Kasumi-1 (cell line): ENCODE measurements at regions not wholly inside any gene's neighbourhood (a gene's known extent, or its start where the extent isn't known, plus 50 kb on each side); places are given as distances from the start of the nearest gene placed in this dataset.
A peak's percentile ranks its signal among the peaks of the same experiment; 100 is the strongest.

ENCODE experiments used
- DNase-seq, 2 experiments: peaks; one replicate each; lab custom pipeline; 2025; lab: John Stamatoyannopoulos, UW

- DNase-seq: no peak
Observed at GRCh38 chr13:106173346-106173745, 362.1 kb downstream of the EFNB2 start.

- DNase-seq: no peak
Observed at GRCh38 chr13:106172176-106172905, 363.1 kb downstream of the EFNB2 start.

GRCh38 chr13:106163426-106163825 lies 372.0 kb downstream of the EFNB2 start:
- no peak for DNase-seq

GRCh38 chr13:106161146-106161545 lies 374.3 kb downstream of the EFNB2 start:
- DNase-seq: peak; percentile 14 to 30

DNA sequence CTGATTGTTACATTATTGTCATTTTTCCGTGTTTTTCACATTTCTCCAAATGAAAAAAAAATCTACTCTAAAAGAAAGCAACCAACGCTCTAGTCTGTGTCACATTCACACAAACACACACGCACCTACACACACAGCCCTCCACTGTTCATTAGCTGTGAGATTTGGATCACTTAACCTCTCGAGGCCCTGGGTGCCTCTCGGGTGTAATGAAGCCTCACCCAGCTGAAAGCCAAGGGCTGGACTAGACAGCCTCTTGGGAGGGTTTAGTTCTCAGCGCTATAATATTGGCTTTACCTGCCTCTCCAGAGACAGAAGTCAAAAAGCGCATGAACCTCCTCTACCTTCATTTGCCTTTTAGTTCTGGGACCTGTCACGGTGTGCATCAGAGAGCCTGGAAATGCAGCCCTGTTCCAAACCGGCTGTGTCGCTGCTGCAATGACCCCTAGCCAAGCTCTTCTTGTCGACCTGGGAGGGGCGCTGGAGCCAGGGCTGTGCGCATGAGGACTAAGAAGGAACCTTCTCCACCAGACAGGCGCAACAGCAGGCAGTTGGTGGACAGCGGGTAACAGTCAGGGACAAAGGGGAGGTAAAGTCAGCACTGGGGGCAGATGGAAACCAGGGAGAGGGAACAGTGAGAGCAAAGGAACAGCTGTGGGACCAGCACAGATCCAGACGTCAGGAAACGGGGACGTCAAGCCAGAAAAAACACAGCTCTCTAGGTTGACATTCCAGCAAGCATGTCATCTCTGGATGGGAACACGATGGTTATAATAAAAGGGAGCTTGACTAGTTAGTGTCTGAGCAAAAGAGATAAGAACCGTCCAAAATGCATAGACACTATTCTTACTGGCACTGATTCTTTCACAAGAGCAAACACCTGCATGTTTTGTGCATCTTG lies 375.9 kb downstream of the EFNB2 start:
- no peak for DNase-seq

GRCh38 chr13:106156468-106156867 lies 379.0 kb downstream of the EFNB2 start:
- no peak for DNase-seq

GRCh38 chr13:106155411-106155810 lies 380.1 kb downstream of the EFNB2 start:
- no peak for DNase-seq

- no peak for DNase-seq
Observed at GRCh38 chr13:106153876-106154275, 381.6 kb downstream of the EFNB2 start.

GRCh38 chr13:106153041-106153440 lies 382.4 kb downstream of the EFNB2 start:
- DNase-seq: no peak

- DNase-seq: no peak
Observed at GRCh38 chr13:106152047-106152446, 383.4 kb downstream of the EFNB2 start.

GRCh38 chr13:106151056-106151699 lies 384.3 kb downstream of the EFNB2 start:
- DNase-seq: no peak

GRCh38 chr13:106145997-106146864 lies 389.2 kb downstream of the EFNB2 start:
- DNase-seq: peak; percentile 54 to 56

GRCh38 chr13:106145070-106145469 lies 390.4 kb downstream of the EFNB2 start:
- DNase-seq: no peak

- DNase-seq: peak; percentile 15 to 26
Observed at GRCh38 chr13:106143930-106144709, 391.3 kb downstream of the EFNB2 start.

- DNase-seq: no peak
Observed at GRCh38 chr13:106143392-106143791, 392.1 kb downstream of the EFNB2 start.

DNA sequence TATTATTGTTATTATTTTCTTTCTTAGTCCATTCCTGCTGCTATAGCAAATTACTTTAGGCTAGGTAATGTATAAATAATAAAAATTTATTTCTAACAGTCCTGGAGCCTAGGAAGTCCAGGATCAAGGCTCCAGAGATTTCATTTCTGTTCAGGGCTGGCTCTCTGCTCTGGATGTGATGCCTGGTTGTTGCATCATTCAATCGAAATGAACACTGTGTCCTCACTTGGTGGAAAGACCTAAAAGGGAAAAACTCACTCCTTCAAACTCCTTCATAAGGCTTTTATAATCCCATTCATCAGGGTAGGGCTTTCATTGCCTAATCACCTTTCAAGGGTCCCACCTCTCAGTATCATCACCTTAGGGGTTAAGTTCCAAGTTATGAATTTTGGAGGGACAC lies 395.0 kb downstream of the EFNB2 start:
- DNase-seq: no peak

GRCh38 chr13:106139942-106140341 lies 395.5 kb downstream of the EFNB2 start:
- no peak for DNase-seq

DNA sequence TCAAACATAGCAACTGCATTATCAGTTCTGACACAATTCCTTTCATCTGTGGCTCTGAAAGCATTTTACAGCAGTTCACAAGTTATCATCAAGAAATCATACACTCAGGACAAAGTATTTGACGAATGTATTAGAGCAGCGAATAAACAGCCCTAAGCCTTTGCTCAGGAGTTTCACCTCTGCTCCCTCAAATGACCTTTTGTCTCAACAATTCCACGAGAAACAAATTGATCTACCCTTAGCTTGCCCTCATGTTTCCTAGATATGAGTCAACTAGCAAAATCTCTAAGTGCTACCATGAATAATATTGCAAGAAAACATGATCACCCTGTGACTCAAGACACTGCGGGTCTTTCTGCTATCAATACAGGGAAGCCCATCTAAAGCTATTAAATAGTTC lies 396.1 kb downstream of the EFNB2 start:
- no peak for DNase-seq

GRCh38 chr13:106138620-106139019 lies 396.8 kb downstream of the EFNB2 start:
- no peak for DNase-seq

- no peak for DNase-seq
Observed at GRCh38 chr13:106133025-106133424, 402.4 kb downstream of the EFNB2 start.

GRCh38 chr13:106132216-106132615 lies 403.2 kb downstream of the EFNB2 start:
- no peak for DNase-seq
